ENCODE measurements at regions not wholly inside any gene's neighbourhood (a gene's known extent, or its start where the extent isn't known, plus 50 kb on each side); places are given as distances from the start of the nearest gene placed in this dataset.
A peak's percentile ranks its signal among the peaks of the same experiment; 100 is the strongest.
"Not testable (repeated sequence)": the region's sequence is repeated elsewhere in the genome, so short reads cannot be mapped to it uniquely, and the experiment has no call there.

GRCh38 chr2:84373391-84373790 lies 85.7 kb downstream of the SUCLG1 start:
- DNase-seq (ENCODE audit: low read depth, low spot score) = no peak

DNA sequence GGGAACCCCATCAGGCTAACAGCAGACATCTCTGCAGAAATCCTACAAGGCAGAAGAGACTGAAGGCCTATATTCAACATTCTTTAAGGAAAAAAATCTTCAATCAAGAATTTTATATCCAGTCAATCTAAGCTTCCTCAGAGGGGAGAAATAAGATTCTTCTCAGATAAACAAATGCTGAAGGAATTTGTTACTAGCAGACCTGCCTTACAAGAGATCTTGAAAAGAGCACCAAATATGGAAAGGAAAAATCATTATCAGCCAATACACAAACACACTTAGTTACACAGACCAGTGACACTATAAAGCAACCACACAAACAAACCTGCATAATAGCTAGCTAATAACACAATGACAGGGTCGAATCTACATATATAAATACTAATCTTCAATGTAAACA lies 96.5 kb downstream of the SUCLG1 start:
- no peak for DNase-seq (ENCODE audit: low read depth, low spot score)

GRCh38 chr2:84338069-84338468 lies 121.0 kb downstream of the SUCLG1 start:
- DNase-seq (ENCODE audit: low read depth, low spot score) = no peak

DNA sequence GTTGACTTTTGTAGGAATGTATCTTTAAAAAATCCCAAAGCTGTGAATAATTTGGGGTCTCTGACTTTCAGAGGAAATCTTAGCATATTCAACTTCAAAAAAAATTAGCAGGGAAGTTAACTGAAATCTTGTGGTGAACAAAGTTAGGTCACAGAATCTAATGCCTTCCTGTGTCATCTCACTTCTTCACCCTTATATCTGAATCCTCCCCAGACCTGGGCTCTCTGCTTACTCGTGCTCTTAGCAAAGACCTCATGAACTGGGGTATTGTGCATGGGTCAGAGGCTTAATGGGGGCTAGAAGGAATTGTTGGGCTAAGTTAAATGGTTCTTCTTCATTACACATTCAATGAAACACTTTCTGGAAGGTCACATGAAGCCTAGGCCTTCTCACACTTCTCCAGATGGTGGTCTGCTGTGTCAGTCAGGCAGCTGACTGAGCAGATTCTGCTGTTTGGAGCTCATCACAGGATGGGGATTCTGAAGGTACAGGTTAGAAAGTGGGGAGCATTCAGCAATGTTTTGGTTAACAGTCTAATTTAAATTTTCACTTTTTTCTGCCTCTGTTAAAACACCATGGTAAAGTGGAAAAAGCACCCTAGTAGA lies 131.3 kb downstream of the SUCLG1 start:
- DNase-seq (ENCODE audit: low read depth, low spot score) = no peak

DNA sequence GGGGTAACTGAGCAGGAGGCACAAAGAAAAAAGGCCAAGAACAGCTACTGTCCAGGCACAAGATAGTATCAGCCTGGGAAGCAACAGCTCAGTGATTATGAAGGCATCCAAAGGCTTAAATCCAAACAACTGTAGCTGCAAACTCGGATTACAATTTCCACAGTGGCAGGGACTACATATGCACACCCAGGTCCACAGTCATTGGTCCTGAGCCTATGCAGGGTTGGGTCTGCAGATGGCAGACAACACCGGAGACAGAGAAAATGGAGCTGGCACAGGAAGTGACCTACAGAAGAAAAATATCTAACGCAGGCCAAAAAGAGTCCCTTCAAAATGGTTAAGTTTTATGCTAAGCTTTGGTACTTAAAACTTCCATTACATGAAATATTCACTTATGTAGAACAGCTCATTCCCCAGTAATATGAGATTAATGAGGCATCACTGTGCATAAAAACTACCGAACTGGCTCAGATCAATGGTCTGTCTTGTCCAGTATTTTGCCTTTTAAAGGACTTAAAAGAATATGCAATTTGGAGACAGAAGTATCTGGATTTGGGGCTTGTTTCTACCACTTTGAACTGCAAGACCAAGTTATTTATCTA lies 132.1 kb downstream of the SUCLG1 start:
- no peak for DNase-seq (ENCODE audit: low read depth, low spot score)

GRCh38 chr2:84323890-84324289 lies 135.2 kb downstream of the SUCLG1 start:
- no peak for DNase-seq (ENCODE audit: low read depth, low spot score)

GRCh38 chr2:84320940-84321339 lies 138.1 kb downstream of the SUCLG1 start:
- no peak for DNase-seq (ENCODE audit: low read depth, low spot score)

DNA sequence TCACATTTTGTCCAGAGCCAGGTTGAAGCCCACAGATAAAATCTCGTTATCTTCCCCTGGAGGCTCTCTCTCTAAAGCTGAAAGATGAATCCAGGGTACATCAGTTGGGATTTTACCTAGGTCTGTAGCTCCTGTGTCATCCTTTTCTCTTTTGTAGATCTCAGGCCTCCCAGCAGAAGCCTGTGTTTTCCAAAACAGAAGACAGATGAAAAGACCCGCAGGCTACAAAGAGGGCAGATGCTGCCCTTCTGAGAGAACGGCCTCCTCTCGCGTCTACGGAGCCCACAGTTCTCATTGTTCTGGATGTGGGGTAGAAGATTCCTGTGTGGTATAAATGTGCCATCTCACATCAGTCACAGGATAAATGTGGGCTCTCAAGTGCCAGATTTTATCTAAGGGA lies 139.5 kb downstream of the SUCLG1 start:
- no peak for DNase-seq (ENCODE audit: low read depth, low spot score)

GRCh38 chr2:84317135-84317534 lies 141.9 kb downstream of the SUCLG1 start:
- DNase-seq (ENCODE audit: low read depth, low spot score) = no peak

DNA sequence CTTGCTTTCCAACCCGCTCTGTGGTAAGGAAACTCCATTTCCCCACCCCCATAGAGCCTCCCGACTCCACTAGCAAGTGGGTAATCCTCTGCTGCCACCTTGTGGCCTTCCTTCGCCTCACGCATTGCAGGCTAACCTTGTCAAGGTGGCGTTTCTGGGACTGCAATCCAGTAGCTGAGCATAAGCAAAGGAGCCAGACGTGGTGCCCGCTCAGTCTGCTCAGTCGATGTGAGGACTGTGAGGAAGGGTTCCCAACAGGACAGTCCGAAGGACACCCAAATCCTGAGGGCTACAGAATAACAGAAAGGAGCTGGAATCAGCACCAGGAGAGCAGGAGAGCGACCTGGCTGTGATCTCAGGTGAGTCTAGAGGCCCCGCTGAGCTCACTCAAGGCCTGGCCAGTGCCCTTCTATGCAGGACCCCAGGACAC lies 144.2 kb downstream of the SUCLG1 start:
- peak; percentile 56 for DNase-seq (ENCODE audit: low read depth, low spot score)

DNA sequence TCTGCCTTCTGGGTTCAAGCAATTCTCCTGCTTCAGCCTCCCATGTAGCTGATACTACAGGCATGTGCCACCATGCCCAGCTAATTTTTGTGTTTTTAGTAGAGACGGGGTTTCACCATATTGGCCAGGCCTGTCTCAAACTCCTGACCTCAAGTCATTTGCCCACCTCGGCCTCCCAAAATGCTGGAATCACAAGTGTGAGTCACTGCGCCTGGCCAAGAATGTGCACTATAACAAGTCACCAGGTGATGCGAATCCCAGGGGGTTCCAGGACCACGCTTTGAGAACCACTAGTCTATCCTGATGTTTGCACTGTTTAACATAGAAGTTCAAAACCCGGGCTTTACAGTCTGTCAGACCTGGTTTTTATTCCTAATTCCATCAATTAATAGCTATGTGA lies 144.8 kb downstream of the SUCLG1 start:
- no peak for DNase-seq (ENCODE audit: low read depth, low spot score)

GRCh38 chr2:84309281-84309680 lies 149.8 kb downstream of the SUCLG1 start:
- DNase-seq (ENCODE audit: low read depth, low spot score) = no peak

DNA sequence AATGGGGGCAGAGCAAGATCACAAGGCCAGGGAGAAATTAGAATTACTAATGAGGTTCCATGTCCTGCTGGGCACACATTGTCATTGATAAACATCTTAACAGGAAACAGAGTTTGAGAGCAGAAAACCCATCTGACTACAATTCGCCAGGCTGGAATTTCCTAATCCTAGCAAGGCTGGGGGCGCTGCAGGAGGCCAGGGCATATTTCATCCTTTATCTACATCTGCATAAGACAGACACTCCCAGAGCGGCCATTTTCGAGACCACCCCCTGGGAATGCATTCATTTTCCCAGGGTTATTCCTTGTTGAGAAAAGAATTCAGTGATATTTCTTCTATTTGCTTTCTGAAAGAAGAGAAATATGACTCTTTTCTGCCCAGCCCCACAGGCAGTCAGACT lies 152.7 kb downstream of the SUCLG1 start:
- no peak for DNase-seq (ENCODE audit: low read depth, low spot score)

GRCh38 chr2:84302513-84303412 lies 156.3 kb downstream of the SUCLG1 start:
- DNase-seq (ENCODE audit: low read depth, low spot score) = no peak

DNA sequence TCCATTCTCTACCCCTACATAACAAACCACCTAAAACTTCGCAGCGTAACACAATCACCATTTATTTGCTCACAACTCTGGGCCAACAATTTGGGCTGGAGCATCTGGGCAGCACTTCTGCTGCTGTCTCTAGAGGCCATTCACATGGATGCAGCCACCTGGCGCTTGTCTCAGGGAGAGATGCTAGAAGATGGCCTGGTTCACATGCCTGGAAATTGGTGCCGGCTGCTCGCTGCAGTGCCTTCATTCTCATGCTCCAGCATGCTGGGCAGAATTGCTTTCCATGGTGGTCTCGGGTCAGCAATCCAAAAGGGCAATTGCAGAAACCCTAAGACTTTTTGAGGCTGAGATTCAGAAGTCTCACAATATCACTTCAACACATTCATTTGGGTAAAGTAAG lies 157.4 kb downstream of the SUCLG1 start:
- DNase-seq (ENCODE audit: low read depth, low spot score) = no peak

GRCh38 chr2:84300696-84301029 lies 158.4 kb downstream of the SUCLG1 start:
- DNase-seq (ENCODE audit: low read depth, low spot score) = no peak

DNA sequence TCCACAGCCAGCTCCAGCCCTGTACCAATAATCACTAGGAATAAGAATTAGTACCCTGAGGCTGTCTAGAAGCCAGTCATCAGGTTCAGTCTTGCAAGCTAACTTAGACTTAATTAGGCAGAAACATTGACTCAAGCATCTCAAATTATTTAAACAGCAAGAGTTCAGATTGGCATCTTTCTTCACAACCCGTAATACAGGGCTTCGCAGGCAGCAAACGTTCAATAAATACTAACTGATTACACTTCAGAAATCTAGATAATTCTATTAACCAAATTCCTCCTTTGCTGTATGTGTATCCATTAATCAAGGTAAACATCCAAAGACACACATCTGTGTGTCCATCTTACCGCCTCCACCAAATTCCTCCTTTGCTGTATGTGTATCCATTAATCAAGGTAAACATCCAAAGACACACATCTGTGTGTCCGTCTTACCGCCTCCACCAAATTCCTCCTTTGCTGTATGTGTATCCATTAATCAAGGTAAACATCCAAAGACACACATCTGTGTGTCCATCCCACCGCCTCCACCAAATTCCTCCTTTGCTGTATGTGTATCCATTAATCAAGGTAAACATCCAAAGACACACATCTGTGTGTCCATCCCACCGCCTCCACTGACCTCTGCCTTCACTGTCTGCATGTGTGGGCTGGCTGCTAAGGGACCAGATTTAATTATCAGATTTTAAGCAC lies 158.9 kb downstream of the SUCLG1 start:
- not testable (repeated sequence) for DNase-seq (ENCODE audit: low read depth, low spot score)

- no peak for DNase-seq (ENCODE audit: low read depth, low spot score)
Measured at GRCh38 chr2:84299211-84299775, 159.8 kb downstream of the SUCLG1 start.

DNA sequence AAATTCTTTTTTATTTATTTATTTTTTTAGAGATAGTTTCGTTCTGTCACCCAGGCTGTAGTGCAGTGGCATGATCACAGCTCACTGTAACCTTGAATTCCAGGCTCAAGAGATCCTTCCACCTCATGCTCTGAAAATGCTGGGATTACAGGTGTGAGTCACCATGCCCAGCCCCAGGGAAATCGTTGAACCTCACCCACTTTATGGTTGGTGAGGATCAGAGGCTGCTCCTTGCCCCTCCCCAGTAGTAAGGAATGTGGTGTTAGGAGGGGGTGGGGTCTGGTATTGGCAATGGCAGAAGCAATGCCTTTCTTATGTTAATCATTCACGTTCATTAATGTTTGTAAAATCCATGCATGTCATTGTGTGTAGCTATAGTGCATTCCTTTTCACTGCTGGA lies 161.9 kb downstream of the SUCLG1 start:
- no peak for DNase-seq (ENCODE audit: low read depth, low spot score)

GRCh38 chr2:84293791-84294380 lies 165.2 kb downstream of the SUCLG1 start:
- DNase-seq (ENCODE audit: low read depth, low spot score) = no peak

DNA sequence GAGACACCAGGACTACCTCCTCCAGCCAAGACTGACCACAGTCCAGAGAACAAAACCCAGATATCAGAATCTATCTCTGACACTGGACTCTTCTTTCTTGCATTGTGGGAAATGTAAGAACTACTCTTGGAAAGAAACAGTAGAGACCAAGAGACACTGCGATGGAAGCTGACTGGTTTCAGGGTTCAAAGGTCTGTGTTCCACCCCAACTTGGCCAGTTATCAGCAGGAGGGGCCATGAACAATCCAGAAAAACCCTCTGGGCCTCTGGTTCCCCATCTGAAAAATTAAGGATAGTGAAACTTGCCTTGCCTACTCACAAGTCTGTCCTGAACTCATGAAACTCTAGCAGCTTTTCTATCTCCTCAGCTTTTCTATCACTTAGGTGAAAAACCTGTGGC lies 166.5 kb downstream of the SUCLG1 start:
- DNase-seq (ENCODE audit: low read depth, low spot score) = no peak

- DNase-seq (ENCODE audit: low read depth, low spot score) = no peak
Measured at GRCh38 chr2:84290537-84290936, 168.5 kb downstream of the SUCLG1 start.

All from iPS DF 19.7 (cell line).